ENCODE measurements at regions not wholly inside any gene's neighbourhood (a gene's known extent, or its start where the extent isn't known, plus 50 kb on each side); places are given as distances from the start of the nearest gene placed in this dataset.

DNA sequence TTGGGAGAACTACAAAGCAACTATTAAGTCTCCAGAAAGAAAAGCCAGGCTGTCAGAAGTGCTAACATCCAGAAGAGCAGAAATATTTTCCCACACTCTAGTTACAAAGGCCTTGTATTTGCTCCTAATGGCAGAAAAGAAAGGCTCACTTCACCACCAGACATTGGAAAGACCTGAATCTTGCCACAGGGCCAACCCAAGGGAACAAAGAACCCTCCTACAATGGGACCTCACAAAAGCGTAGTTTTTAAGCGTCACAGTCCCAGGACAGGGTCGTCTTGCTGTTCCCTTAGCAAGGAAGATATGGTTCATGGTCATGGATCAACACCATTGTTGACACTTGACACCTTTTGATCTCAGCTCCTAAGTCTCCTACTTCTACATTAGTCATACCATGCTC is 119.1 kb downstream of the RPS29 start:
- Histone ChIP-seq H3K27me3 (replicated peaks in 1 of 4; ENCODE audit: control extremely low read depth in 1 of 4, control insufficient read depth in 3 of 4, insufficient read depth in 4 of 4, low read length in 3 of 4) (peaks cover 0 to 7% (median 2%) of the 10 kb centered on the region in 4 experiments), H3K4me3 (ENCODE audit: control extremely low read depth in 1 of 5, extremely low read depth in 1 of 5, insufficient read depth in 1 of 5, low read depth in 2 of 5, low read length in 4 of 5) (no peak overlapping the region), H3K4me2 (replicated peaks; ENCODE audit: low read depth, low read length, poor library complexity, severe bottlenecking) (no peak overlapping the region), H3K9me3 (ENCODE audit: control extremely low read depth in 1 of 3, control insufficient read depth in 2 of 3, insufficient read depth in 1 of 3, low read length in 2 of 3) (no peaks in the 10 kb centered on the region), H3K9ac (ENCODE audit: low read length) (no peak overlapping the region), H3K4me1 (ENCODE audit: control insufficient read depth in 2 of 2, insufficient read depth in 2 of 2, low read length in 2 of 2) (no peaks in the 10 kb centered on the region), H3K27ac (ENCODE audit: low read length in 2 of 2) (no peak overlapping the region), H4K20me1 (ENCODE audit: control insufficient read depth, insufficient read depth, low read length, poor library complexity, severe bottlenecking) (no peaks in the 10 kb centered on the region), H3K79me2 (ENCODE audit: control insufficient read depth, insufficient read depth, low read length) (no peaks in the 10 kb centered on the region), H2AFZ (ENCODE audit: insufficient read depth, low read depth, low read length, poor library complexity, severe bottlenecking) (no peak overlapping the region), H3K36me3 (replicated peaks in 1 of 2; ENCODE audit: control extremely low read depth in 1 of 2, control insufficient read depth in 1 of 2, extremely low read depth in 1 of 2, insufficient read depth in 2 of 2, low read length in 1 of 2) (no peaks in the 10 kb centered on the region)
- TF ChIP-seq, protein P1, sequence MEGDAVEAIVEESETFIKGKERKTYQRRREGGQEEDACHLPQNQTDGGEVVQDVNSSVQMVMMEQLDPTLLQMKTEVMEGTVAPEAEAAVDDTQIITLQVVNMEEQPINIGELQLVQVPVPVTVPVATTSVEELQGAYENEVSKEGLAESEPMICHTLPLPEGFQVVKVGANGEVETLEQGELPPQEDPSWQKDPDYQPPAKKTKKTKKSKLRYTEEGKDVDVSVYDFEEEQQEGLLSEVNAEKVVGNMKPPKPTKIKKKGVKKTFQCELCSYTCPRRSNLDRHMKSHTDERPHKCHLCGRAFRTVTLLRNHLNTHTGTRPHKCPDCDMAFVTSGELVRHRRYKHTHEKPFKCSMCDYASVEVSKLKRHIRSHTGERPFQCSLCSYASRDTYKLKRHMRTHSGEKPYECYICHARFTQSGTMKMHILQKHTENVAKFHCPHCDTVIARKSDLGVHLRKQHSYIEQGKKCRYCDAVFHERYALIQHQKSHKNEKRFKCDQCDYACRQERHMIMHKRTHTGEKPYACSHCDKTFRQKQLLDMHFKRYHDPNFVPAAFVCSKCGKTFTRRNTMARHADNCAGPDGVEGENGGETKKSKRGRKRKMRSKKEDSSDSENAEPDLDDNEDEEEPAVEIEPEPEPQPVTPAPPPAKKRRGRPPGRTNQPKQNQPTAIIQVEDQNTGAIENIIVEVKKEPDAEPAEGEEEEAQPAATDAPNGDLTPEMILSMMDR (IDR thresholded peaks at IDR 0.05): no peak
- TF ChIP-seq EZH2 (IDR thresholded peaks at IDR 0.05; ENCODE audit: borderline replicate concordance, insufficient read depth, low read depth, low read length, poor library complexity, severe bottlenecking): no peak
- intact Hi-C loops (cut with micrococcal nuclease): no loop called here
- CTCF ChIA-PET: no interaction called here
- no peak for ATAC-seq (ENCODE audit: low read depth)
- POLR2A ChIA-PET: no interaction called here
- DNase-seq: no peak
- Mint-ChIP-seq H3K4me1 (no peaks in the 10 kb centered on the region), H3K27me3 (peaks cover 21% of the 10 kb centered on the region), H3K4me3 (no peak overlapping the region), H3K27ac (no peak overlapping the region), H3K9me3 (ENCODE audit: insufficient read depth) (no peaks in the 10 kb centered on the region)
- 95% methylated on average over 3 of the region's 3 CpGs for WGBS (ENCODE audit: insufficient coverage)

- no peak overlapping the region for H3K4me3 ChIP-seq (ENCODE audit: control extremely low read depth in 1 of 5, extremely low read depth in 1 of 5, insufficient read depth in 1 of 5, low read depth in 2 of 5, low read length in 4 of 5)
- no peak overlapping the region for H3K4me2 ChIP-seq (replicated peaks; ENCODE audit: low read depth, low read length, poor library complexity, severe bottlenecking)
- Mint-ChIP-seq H3K27ac (no peak overlapping the region), H3K9me3 (ENCODE audit: insufficient read depth) (no peaks in the 10 kb centered on the region), H3K4me3 (no peak overlapping the region), H3K4me1 (no peaks in the 10 kb centered on the region), H3K27me3 (peaks cover 10% of the 10 kb centered on the region)
- H3K36me3 ChIP-seq (replicated peaks in 1 of 2; ENCODE audit: control extremely low read depth in 1 of 2, control insufficient read depth in 1 of 2, extremely low read depth in 1 of 2, insufficient read depth in 2 of 2, low read length in 1 of 2): no peaks in the 10 kb centered on the region
- CTCF ChIA-PET: no interaction called here
- H2AFZ ChIP-seq (ENCODE audit: insufficient read depth, low read depth, low read length, poor library complexity, severe bottlenecking): no peak overlapping the region
- no peaks in the 10 kb centered on the region for H4K20me1 ChIP-seq (ENCODE audit: control insufficient read depth, insufficient read depth, low read length, poor library complexity, severe bottlenecking)
- H3K9me3 ChIP-seq (ENCODE audit: control extremely low read depth in 1 of 3, control insufficient read depth in 2 of 3, insufficient read depth in 1 of 3, low read length in 2 of 3): no peaks in the 10 kb centered on the region
- ATAC-seq (ENCODE audit: low read depth): no peak
- H3K4me1 ChIP-seq (ENCODE audit: control insufficient read depth in 2 of 2, insufficient read depth in 2 of 2, low read length in 2 of 2): no peaks in the 10 kb centered on the region
- no peak overlapping the region for H3K9ac ChIP-seq (ENCODE audit: low read length)
- H3K79me2 ChIP-seq (ENCODE audit: control insufficient read depth, insufficient read depth, low read length): no peaks in the 10 kb centered on the region
- H3K27ac ChIP-seq (ENCODE audit: low read length in 2 of 2): no peak overlapping the region
- TF ChIP-seq, protein P1 (IDR thresholded peaks at IDR 0.05): no peak
- 100% methylated on average over 1 of the region's 1 CpG for WGBS (ENCODE audit: insufficient coverage)
- POLR2A ChIA-PET: no interaction called here
- DNase-seq: no peak
- H3K27me3 ChIP-seq (replicated peaks in 1 of 4; ENCODE audit: control extremely low read depth in 1 of 4, control insufficient read depth in 3 of 4, insufficient read depth in 4 of 4, low read length in 3 of 4): peaks cover 0 to 7% (median 2%) of the 10 kb centered on the region in 4 experiments
- intact Hi-C loops (cut with micrococcal nuclease): loop anchor here (5.0 kb wide), 2 partner anchors 122 to 302 kb away; partner anchors contain the start of genes KLHDC2 and RPS29
Measured at GRCh38 chr14:49464885-49465284, 121.3 kb downstream of the RPS29 start.
